GM18505 (cell line): ENCODE measurements at regions not wholly inside any gene's neighbourhood (a gene's known extent, or its start where the extent isn't known, plus 50 kb on each side); places are given as distances from the start of the nearest gene placed in this dataset.

Experiments
- ATAC-seq: cut with Tn5 transposase; IDR thresholded peaks from one replicate; pipeline ENCODE4 v1.9.1; 2021; ENCODE audit not compliant: unreplicated experiment
- POLR2A ChIP-seq: IDR thresholded peaks from 4 replicates; pipeline ENCODE4 v1.6.1; 2011; ENCODE audit warnings: borderline replicate concordance; ENCODE audit not compliant: insufficient read depth, insufficient read length; ENCODE audit errors: extremely low read depth

GRCh38 chr1:101653482-101653946 is 343.2 kb downstream of the OLFM3 start:
- no peak for TF ChIP-seq POLR2A
- ATAC-seq: no peak

GRCh38 chr1:101664726-101665125 is 332.0 kb downstream of the OLFM3 start:
- no peak for ATAC-seq
- TF ChIP-seq POLR2A: no peak

- ATAC-seq: no peak
- TF ChIP-seq POLR2A: no peak
Measured at GRCh38 chr1:101667761-101668160, 329.0 kb downstream of the OLFM3 start.

- no peak for TF ChIP-seq POLR2A
- ATAC-seq: no peak
Measured at GRCh38 chr1:101683136-101683535, 313.6 kb downstream of the OLFM3 start.

GRCh38 chr1:101683561-101683960 is 313.2 kb downstream of the OLFM3 start:
- TF ChIP-seq POLR2A: no peak
- no peak for ATAC-seq

- no peak for ATAC-seq
- TF ChIP-seq POLR2A: no peak
Measured at GRCh38 chr1:101697072-101697471, 299.7 kb downstream of the OLFM3 start.

GRCh38 chr1:101698681-101699080 is 298.0 kb downstream of the OLFM3 start:
- TF ChIP-seq POLR2A: no peak
- no peak for ATAC-seq

GRCh38 chr1:101704895-101705294 is 291.8 kb downstream of the OLFM3 start:
- no peak for TF ChIP-seq POLR2A
- no peak for ATAC-seq

- ATAC-seq: no peak
- no peak for TF ChIP-seq POLR2A
Measured at GRCh38 chr1:101706366-101706765, 290.4 kb downstream of the OLFM3 start.

GRCh38 chr1:101709721-101710120 is 287.0 kb downstream of the OLFM3 start:
- TF ChIP-seq POLR2A: no peak
- no peak for ATAC-seq

GRCh38 chr1:101713760-101714159 is 283.0 kb downstream of the OLFM3 start:
- ATAC-seq: no peak
- no peak for TF ChIP-seq POLR2A

- no peak for ATAC-seq
Measured at GRCh38 chr1:101723415-101723814, 273.3 kb downstream of the OLFM3 start.

GRCh38 chr1:101728029-101728428 is 268.7 kb downstream of the OLFM3 start:
- ATAC-seq: no peak
- TF ChIP-seq POLR2A: no peak

More at GRCh38 chr1:101723415-101723814, 273.3 kb downstream of the OLFM3 start:
- TF ChIP-seq POLR2A: no peak

GRCh38 chr1:101730559-101730958 is 266.2 kb downstream of the OLFM3 start:
- no peak for ATAC-seq
- TF ChIP-seq POLR2A: no peak

- ATAC-seq: peak; percentile 91
- no peak for TF ChIP-seq POLR2A
Measured at GRCh38 chr1:101732261-101732660, 264.5 kb downstream of the OLFM3 start.

GRCh38 chr1:101733340-101733739 is 263.4 kb downstream of the OLFM3 start:
- ATAC-seq: no peak
- no peak for TF ChIP-seq POLR2A

GRCh38 chr1:101738475-101738874 is 258.3 kb downstream of the OLFM3 start:
- TF ChIP-seq POLR2A: no peak

More at GRCh38 chr1:101738475-101738874, 258.3 kb downstream of the OLFM3 start:
- ATAC-seq: no peak
